A549 (cell line): ENCODE measurements at regions not wholly inside any gene's neighbourhood (a gene's known extent, or its start where the extent isn't known, plus 50 kb on each side); places are given as distances from the start of the nearest gene placed in this dataset.

Source experiments
- ATAC-seq, 2 experiments: fragments of 200-7000 bp in 1 of 2; fragments of >200 bp in 1 of 2; cut with Nextera tagmentation in 1 of 2; cut with Tn5 transposase in 1 of 2; 3 replicates each; pipeline versions ENCODE4 v1.8.0 to v1.9.1; 2018 to 2020; ENCODE audit warnings: mild to moderate bottlenecking in 1 of 2, moderate library complexity in 1 of 2
- CTCF ChIA-PET: fragments of 300-600 bp; sonication (Branson Sonifier 250); formaldehyde crosslinking; extraction: SDS; loops from one replicate; lab custom pipeline; 2021; ENCODE audit warnings: antibody characterized with exemption, inconsistent platforms; lab: Yijun Ruan, JAX
- POLR2A ChIA-PET: fragments of 350-600 bp; formaldehyde crosslinking; extraction: SDS; loops from one replicate; lab custom pipeline; 2021; ENCODE audit warnings: antibody characterized with exemption, inconsistent platforms; lab: Yijun Ruan, JAX
- DNase-seq, 2 experiments: peaks; one replicate each; pipeline versions ENCODE4 v3.0.0 to v3.0.0-alpha.2; 2011 to 2016; ENCODE audit warnings: low read depth in 1 of 2, low spot score in 1 of 2
- FAIRE-seq: peaks from 2 replicates; lab custom pipeline; 2011; peaks lifted over from hg19 to GRCh38; lab: Jason Lieb, UNC
- H3K27ac ChIP-seq, 2 experiments: fragments of >200 bp; sonication (Bioruptor Twin); formaldehyde crosslinking; 3 replicates each; pipeline ENCODE4 v1.5.1; 2016 to 2017
- H3K4me1 ChIP-seq: fragments of >200 bp; sonication (Bioruptor Twin); formaldehyde crosslinking; 3 replicates; pipeline ENCODE4 v1.6.1; 2016
- H3K4me2 ChIP-seq: fragments of >200 bp; sonication (Bioruptor Twin); formaldehyde crosslinking; 3 replicates; pipeline ENCODE4 v1.6.1; 2016
- H3K4me3 ChIP-seq: fragments of >200 bp; sonication (Bioruptor Twin); formaldehyde crosslinking; 3 replicates; pipeline ENCODE4 v1.5.1; 2016
- H3K9me3 ChIP-seq: fragments of >200 bp; sonication (Bioruptor Twin); formaldehyde crosslinking; 3 replicates; pipeline ENCODE4 v1.6.1; 2016
- CBX2 ChIP-seq: fragments of 200-600 bp; sonication (generic); IDR thresholded peaks from 2 replicates; pipeline ENCODE4 v1.6.1; 2016; ENCODE audit warnings: low read depth, mild to moderate bottlenecking, borderline replicate concordance
- EHMT2 ChIP-seq: fragments of 200-600 bp; sonication (generic); IDR thresholded peaks from 2 replicates; pipeline ENCODE4 v1.6.1; 2016; ENCODE audit warnings: antibody characterized with exemption, low read depth, mild to moderate bottlenecking, moderate library complexity
- FOSB ChIP-seq: fragments of 250-450 bp; sonication (Bioruptor Pico); IDR thresholded peaks from 2 replicates; pipeline ENCODE4 v1.5.0; 2020; ENCODE audit warnings: mild to moderate bottlenecking, moderate library complexity
- FOSL2 ChIP-seq, 2 experiments: fragments of 450-650 bp in 1 of 2; fragments of >200 bp in 1 of 2; sonication (Bioruptor Twin) in 1 of 2; formaldehyde crosslinking; IDR thresholded peaks; 2 replicates each; pipeline versions ENCODE4 v1.5.0 to v1.6.1; 2016 to 2020; ENCODE audit warnings: mild to moderate bottlenecking in 1 of 2, moderate library complexity in 1 of 2
- FOXS1 ChIP-seq: fragments of 250-450 bp; sonication (Bioruptor Pico); IDR thresholded peaks from 2 replicates; pipeline ENCODE4 v1.5.0; 2020; ENCODE audit warnings: mild to moderate bottlenecking, moderate library complexity
- HDAC2 ChIP-seq: fragments of 200-600 bp; sonication (generic); IDR thresholded peaks from 2 replicates; pipeline ENCODE4 v1.6.1; 2016
- HOXA7 ChIP-seq: fragments of 250-450 bp; sonication (Bioruptor Pico); IDR thresholded peaks from 2 replicates; pipeline ENCODE4 v1.5.0; 2020; ENCODE audit warnings: mild to moderate bottlenecking, moderate library complexity
- JUN ChIP-seq, 2 experiments: fragments of >200 bp; sonication (Bioruptor Twin); formaldehyde crosslinking; IDR thresholded peaks; 2 replicates in 1 of 2; 3 replicates in 1 of 2; pipeline ENCODE4 v1.6.1; 2016 to 2017
- KDM1A ChIP-seq: fragments of 200-600 bp; sonication (generic); IDR thresholded peaks from 2 replicates; pipeline ENCODE4 v1.6.1; 2016; ENCODE audit warnings: low read depth, mild to moderate bottlenecking
- MAFK ChIP-seq: fragments of 450-650 bp; IDR thresholded peaks from 2 replicates; pipeline ENCODE4 v1.6.1; 2014; ENCODE audit not compliant: partially characterized antibody
- MAZ ChIP-seq: fragments of 150-350 bp; IDR thresholded peaks from 2 replicates; pipeline ENCODE4 v1.6.1; 2014; ENCODE audit warnings: antibody characterized with exemption, low read depth, low read length, borderline replicate concordance
- MYC ChIP-seq: IDR thresholded peaks from 2 replicates; pipeline ENCODE4 v1.6.1; 2012; ENCODE audit warnings: mild to moderate bottlenecking, inconsistent platforms, low read length, improper control_type of control experiment, borderline replicate concordance
- NFE2L2 ChIP-seq: fragments of 150-350 bp; conservative IDR thresholded peaks from 2 replicates; pipeline ENCODE4 v1.6.1; 2014; ENCODE audit warnings: low read length
- NPAS2 ChIP-seq: fragments of 250-450 bp; sonication (Bioruptor Pico); IDR thresholded peaks from 2 replicates; pipeline ENCODE4 v1.8.0; 2022; ENCODE audit warnings: mild to moderate bottlenecking, moderate library complexity, borderline replicate concordance
- POLR2AphosphoS2 ChIP-seq: conservative IDR thresholded peaks from 2 replicates; pipeline ENCODE4 v1.6.1; 2012; ENCODE audit warnings: low read length, improper control_type of control experiment, inconsistent platforms
- RARB ChIP-seq: fragments of 250-450 bp; sonication (Bioruptor Pico); IDR thresholded peaks from 2 replicates; pipeline ENCODE4 v1.8.0; 2021; ENCODE audit warnings: mild to moderate bottlenecking, moderate library complexity
- RNF2 ChIP-seq: fragments of 200-600 bp; sonication (generic); IDR thresholded peaks from 2 replicates; pipeline ENCODE4 v1.6.1; 2016; ENCODE audit warnings: low read depth, mild to moderate bottlenecking, antibody characterized with exemption, moderate library complexity, borderline replicate concordance
- SMC3 ChIP-seq: fragments of >200 bp; sonication (Bioruptor Twin); formaldehyde crosslinking; IDR thresholded peaks from 3 replicates; pipeline ENCODE4 v1.6.1; 2018; ENCODE audit warnings: inconsistent platforms
- SREBF2 ChIP-seq: fragments of 450-650 bp; IDR thresholded peaks from 2 replicates; pipeline ENCODE4 v1.6.1; 2014; ENCODE audit warnings: mild to moderate bottlenecking, moderate library complexity
- TFCP2L1 ChIP-seq: fragments of 250-450 bp; sonication (Bioruptor Pico); IDR thresholded peaks from 2 replicates; pipeline ENCODE4 v1.5.0; 2021; ENCODE audit warnings: mild to moderate bottlenecking
- ZC3H11A ChIP-seq: fragments of 450-650 bp; IDR thresholded peaks from 2 replicates; pipeline ENCODE4 v1.6.1; 2014; ENCODE audit warnings: antibody characterized with exemption, mild to moderate bottlenecking
- ZSCAN20 ChIP-seq: fragments of 250-450 bp; sonication (Bioruptor Pico); IDR thresholded peaks from 2 replicates; pipeline ENCODE4 v1.8.0; 2022; ENCODE audit warnings: mild to moderate bottlenecking, moderate library complexity
- WGBS: methylation state at CpG from one replicate; pipeline ENCODE4 v1.1.6; 2017; ENCODE audit errors: missing lambda C conversion rate; 5-methylcytosine and 5-hydroxymethylcytosine counted together
- TF ChIP-seq, protein P1 (sequence below): fragments of 150-350 bp; IDR thresholded peaks from 2 replicates; pipeline ENCODE4 v1.6.1; 2014; ENCODE audit warnings: low read depth, mild to moderate bottlenecking, low read length
- TF ChIP-seq, protein P2 (sequence below): fragments of >200 bp; sonication (Bioruptor Twin); formaldehyde crosslinking; IDR thresholded peaks from 2 replicates; pipeline ENCODE4 v1.6.1; 2016
- TF ChIP-seq, protein P3 (sequence below): fragments of >200 bp; sonication (Bioruptor Twin); formaldehyde crosslinking; IDR thresholded peaks from 3 replicates; pipeline ENCODE4 v1.6.1; 2016
- TF ChIP-seq, protein P4 (sequence below): IDR thresholded peaks from 2 replicates; pipeline ENCODE4 v1.6.1; 2012; ENCODE audit warnings: low read depth, borderline replicate concordance

DNA sequence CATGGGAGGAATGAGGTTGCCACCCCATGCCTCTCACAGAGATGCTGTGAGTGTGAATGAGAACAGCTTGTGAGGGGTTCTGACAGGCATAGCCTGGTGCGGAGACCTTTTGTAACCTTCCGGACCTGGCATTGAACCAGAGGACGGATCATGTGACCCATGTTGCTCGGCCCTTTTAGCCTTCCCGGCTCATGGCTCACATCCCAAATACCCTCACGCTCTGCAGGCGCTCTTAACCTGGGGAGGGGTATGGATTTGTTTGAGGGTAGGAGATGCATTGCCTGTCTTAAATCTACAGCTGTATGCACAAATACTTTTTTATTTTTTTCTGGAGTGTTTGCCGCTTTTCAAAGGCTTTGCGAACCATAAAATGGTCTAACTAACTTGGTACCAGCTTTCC is 102.4 kb upstream of the CRHR1 start:
- no peak for ATAC-seq
- H3K27ac ChIP-seq = no peak overlapping the region
- no peak overlapping the region for H3K4me3 ChIP-seq
- ChIA-PET CTCF (interaction anchor here (0.5 to 3.1 kb wide), 6 partner anchors 14 to 170 kb away, joined by 3 to 12 read pairs (median 8); partner anchors contain the start of gene CRHR1), POLR2A (no interaction called here)
- H3K9me3 ChIP-seq = peaks cover 13% of the 10 kb centered on the region; the same call in 2 of the 3 replicates
- no peaks in the 10 kb centered on the region for H3K4me1 ChIP-seq
- no peak for FAIRE-seq
- 72% methylated on average over 9 of the region's 9 CpGs for WGBS
- no peak for DNase-seq
- H3K4me2 ChIP-seq = no peak overlapping the region
- no peak for TF ChIP-seq HOXA7 (CRISPR knock-in tag)
- no peak for TF ChIP-seq KDM1A
- TF ChIP-seq MYC = no peak
- no peak for TF ChIP-seq FOXS1 (CRISPR knock-in tag)
- no peak for TF ChIP-seq MAFK
- TF ChIP-seq, protein P1, sequence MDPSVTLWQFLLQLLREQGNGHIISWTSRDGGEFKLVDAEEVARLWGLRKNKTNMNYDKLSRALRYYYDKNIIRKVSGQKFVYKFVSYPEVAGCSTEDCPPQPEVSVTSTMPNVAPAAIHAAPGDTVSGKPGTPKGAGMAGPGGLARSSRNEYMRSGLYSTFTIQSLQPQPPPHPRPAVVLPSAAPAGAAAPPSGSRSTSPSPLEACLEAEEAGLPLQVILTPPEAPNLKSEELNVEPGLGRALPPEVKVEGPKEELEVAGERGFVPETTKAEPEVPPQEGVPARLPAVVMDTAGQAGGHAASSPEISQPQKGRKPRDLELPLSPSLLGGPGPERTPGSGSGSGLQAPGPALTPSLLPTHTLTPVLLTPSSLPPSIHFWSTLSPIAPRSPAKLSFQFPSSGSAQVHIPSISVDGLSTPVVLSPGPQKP = no peak
- no peak for TF ChIP-seq HDAC2
- no peak for TF ChIP-seq RNF2
- TF ChIP-seq, protein P2, sequence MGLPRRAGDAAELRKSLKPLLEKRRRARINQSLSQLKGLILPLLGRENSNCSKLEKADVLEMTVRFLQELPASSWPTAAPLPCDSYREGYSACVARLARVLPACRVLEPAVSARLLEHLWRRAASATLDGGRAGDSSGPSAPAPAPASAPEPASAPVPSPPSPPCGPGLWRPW = no peak
- TF ChIP-seq JUN (IDR thresholded peaks at IDR 0.05) = no peak
- TF ChIP-seq ZC3H11A = no peak
- TF ChIP-seq EHMT2 = no peak
- no peak for TF ChIP-seq TFCP2L1 (CRISPR knock-in tag)
- TF ChIP-seq NPAS2 (CRISPR knock-in tag) = no peak
- no peak for TF ChIP-seq FOSL2 (IDR thresholded peaks at IDR 0.05)
- TF ChIP-seq FOSL2 (CRISPR knock-in tag; IDR thresholded peaks at IDR 0.05) = no peak
- TF ChIP-seq CBX2 = no peak
- TF ChIP-seq, protein P3, sequence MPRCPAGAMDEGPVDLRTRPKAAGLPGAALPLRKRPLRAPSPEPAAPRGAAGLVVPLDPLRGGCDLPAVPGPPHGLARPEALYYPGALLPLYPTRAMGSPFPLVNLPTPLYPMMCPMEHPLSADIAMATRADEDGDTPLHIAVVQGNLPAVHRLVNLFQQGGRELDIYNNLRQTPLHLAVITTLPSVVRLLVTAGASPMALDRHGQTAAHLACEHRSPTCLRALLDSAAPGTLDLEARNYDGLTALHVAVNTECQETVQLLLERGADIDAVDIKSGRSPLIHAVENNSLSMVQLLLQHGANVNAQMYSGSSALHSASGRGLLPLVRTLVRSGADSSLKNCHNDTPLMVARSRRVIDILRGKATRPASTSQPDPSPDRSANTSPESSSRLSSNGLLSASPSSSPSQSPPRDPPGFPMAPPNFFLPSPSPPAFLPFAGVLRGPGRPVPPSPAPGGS = no peak
- TF ChIP-seq, protein P4, sequence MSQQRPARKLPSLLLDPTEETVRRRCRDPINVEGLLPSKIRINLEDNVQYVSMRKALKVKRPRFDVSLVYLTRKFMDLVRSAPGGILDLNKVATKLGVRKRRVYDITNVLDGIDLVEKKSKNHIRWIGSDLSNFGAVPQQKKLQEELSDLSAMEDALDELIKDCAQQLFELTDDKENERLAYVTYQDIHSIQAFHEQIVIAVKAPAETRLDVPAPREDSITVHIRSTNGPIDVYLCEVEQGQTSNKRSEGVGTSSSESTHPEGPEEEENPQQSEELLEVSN = no peak

DNA sequence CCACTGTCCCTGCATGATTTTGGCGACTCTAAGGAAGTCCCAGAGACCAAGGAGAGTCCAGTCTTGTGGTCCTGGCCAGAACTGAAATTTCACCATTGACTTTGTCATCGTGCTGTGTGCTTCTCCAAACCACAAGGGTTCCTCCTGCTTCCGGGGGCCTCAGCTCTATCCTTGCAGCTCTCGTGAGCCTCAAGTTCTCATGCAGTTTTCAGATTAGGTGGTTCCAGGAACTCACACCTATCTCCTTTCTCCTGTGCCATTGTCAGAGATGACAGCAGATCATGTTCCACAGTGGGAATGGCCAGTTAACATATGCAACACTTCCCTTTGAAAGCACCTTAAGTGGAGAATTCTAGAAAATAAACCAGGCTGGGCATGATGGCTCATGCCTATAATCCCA is 97.9 kb upstream of the CRHR1 start:
- 48% methylated on average over 4 of the region's 4 CpGs for WGBS
- no peak overlapping the region for H3K4me2 ChIP-seq
- H3K27ac ChIP-seq = no peak overlapping the region
- TF ChIP-seq FOSL2 (IDR thresholded peaks at IDR 0.05) (no peak), FOSL2 (CRISPR knock-in tag; IDR thresholded peaks at IDR 0.05) (no peak), CBX2 (no peak), NPAS2 (CRISPR knock-in tag) (no peak), FOSB (CRISPR knock-in tag) (no peak), KDM1A (no peak), SMC3 (no peak), MAZ (no peak), ZSCAN20 (CRISPR knock-in tag) (no peak), SREBF2 (no peak), RARB (no peak), POLR2AphosphoS2 (no peak), NFE2L2 (no peak)
- TF ChIP-seq, protein P4 = no peak
- TF ChIP-seq, all 56 proteins: peak for 0
- no peaks in the 10 kb centered on the region for H3K9me3 ChIP-seq
- DNase-seq = no peak
- no peak overlapping the region for H3K4me3 ChIP-seq
- CTCF ChIA-PET = interaction anchor here (1.1 to 3.3 kb wide), 5 partner anchors 10 to 145 kb away, joined by 3 to 15 read pairs (median 6); no protein-coding TSS in a partner anchor
- ATAC-seq = no peak
- FAIRE-seq = no peak
- no peaks in the 10 kb centered on the region for H3K4me1 ChIP-seq
- POLR2A ChIA-PET = no interaction called here
